HCT116 (cell line): ENCODE measurements at regions not wholly inside any gene's neighbourhood (a gene's known extent, or its start where the extent isn't known, plus 50 kb on each side); places are given as distances from the start of the nearest gene placed in this dataset.

ENCODE experiments used
- ATAC-seq: fragments of 200-7000 bp; cut with Tn5 transposase; 2 replicates; pipeline ENCODE4 v1.9.1; 2020; ENCODE audit warnings: mild to moderate bottlenecking, moderate library complexity
- BruUV-seq: library from RNA; stranded (reverse); fragments of 400-500 nt; replicated peaks from 2 replicates; lab custom pipeline; 2021; lab: Mats Ljungman, UMichigan
- CTCF ChIA-PET: fragments of 300-600 bp; sonication (Branson Sonifier 250); formaldehyde crosslinking; loops from one replicate; lab custom pipeline; 2021; ENCODE audit warnings: antibody characterized with exemption; lab: Charles Lee
- POLR2A ChIA-PET: fragments of 300-600, 350-600 bp; sonication (Branson Sonifier 250); formaldehyde crosslinking; loops from one replicate; lab custom pipeline; 2021; ENCODE audit warnings: antibody characterized with exemption; lab: Charles Lee
- RAD21 ChIA-PET, 2 experiments: fragments of 300-600 bp; sonication (Branson Sonifier 250); formaldehyde crosslinking; loops; one replicate each; lab custom pipeline; 2023; ENCODE audit warnings: low total read pairs in 2 of 2; ENCODE audit not compliant: uncharacterized antibody in 2 of 2, unreplicated experiment in 2 of 2, low non-redundant PET in 1 of 2; lab: Charles Lee
- DNase-seq: peaks from one replicate; pipeline ENCODE4 v3.0.0-alpha.2; 2010; ENCODE audit warnings: low read depth, low spot score
- H2AFZ ChIP-seq: fragments of 200-600 bp; shearing (Covaris generic), sonication (generic); 2 replicates; pipeline ENCODE4 v1.6.1; 2017; ENCODE audit warnings: low read depth, mixed run types, mixed read lengths, antibody characterized with exemption, low read length; ENCODE audit not compliant: poor library complexity, severe bottlenecking
- H3K27ac ChIP-seq: 2 replicates; pipeline ENCODE4 v1.5.1; 2012; ENCODE audit warnings: low read depth, low read length
- H3K27me3 ChIP-seq: fragments of 200-600 bp; sonication (generic); 2 replicates; pipeline ENCODE4 v1.6.1; 2016; ENCODE audit warnings: mixed run types, low read length, mixed read lengths; ENCODE audit not compliant: insufficient read depth
- H3K36me3 ChIP-seq, 2 experiments: fragments of 200-500 bp in 1 of 2; fragments of 200-600 bp in 1 of 2; sonication (Bioruptor generic) in 1 of 2; sonication (generic) in 1 of 2; 2 replicates each; pipeline versions ENCODE4 v1.5.1 to v1.6.1; 2014 to 2016; ENCODE audit warnings: low read length in 2 of 2, inconsistent platforms in 1 of 2, mixed read lengths in 1 of 2, mixed run types in 1 of 2; ENCODE audit not compliant: insufficient read depth in 2 of 2, control insufficient read depth in 1 of 2
- H3K4me1 ChIP-seq, 2 experiments: fragments of 200-600 bp in 1 of 2; sonication (generic) in 1 of 2; 2 replicates each; pipeline versions ENCODE4 v1.5.1 to v1.6.1; 2012 to 2017; ENCODE audit warnings: low read length in 2 of 2, inconsistent platforms in 1 of 2, mild to moderate bottlenecking in 1 of 2, mixed read lengths in 1 of 2, mixed run types in 1 of 2, moderate library complexity in 1 of 2; ENCODE audit not compliant: insufficient read depth in 2 of 2, control insufficient read depth in 1 of 2
- H3K4me2 ChIP-seq: fragments of 200-600 bp; sonication (generic); 2 replicates; pipeline ENCODE4 v1.6.1; 2017; ENCODE audit warnings: mixed run types, low read length, mixed read lengths
- H3K4me3 ChIP-seq, 2 experiments: fragments of 200-600 bp in 1 of 2; sonication (generic) in 1 of 2; replicated peaks in 1 of 2; 2 replicates each; pipeline ENCODE4 v1.5.1; 2011 to 2016; ENCODE audit warnings: low read length in 2 of 2, control low read depth in 1 of 2, low read depth in 1 of 2, mild to moderate bottlenecking in 1 of 2, mixed read lengths in 1 of 2, mixed run types in 1 of 2
- H3K79me2 ChIP-seq: fragments of 200-600 bp; sonication (generic); 2 replicates; pipeline ENCODE4 v1.6.1; 2017; ENCODE audit warnings: mild to moderate bottlenecking, mixed run types, low read length, moderate library complexity, mixed read lengths; ENCODE audit not compliant: insufficient read depth
- H3K9ac ChIP-seq: fragments of 200-600 bp; sonication (generic); 2 replicates; pipeline ENCODE4 v1.6.1; 2016; ENCODE audit warnings: low read length, mixed read lengths
- H3K9me2 ChIP-seq: fragments of 200-600 bp; sonication (generic), shearing (Covaris generic); 2 replicates; pipeline ENCODE4 v1.6.1; 2017; ENCODE audit warnings: mixed run types, mild to moderate bottlenecking, moderate library complexity; ENCODE audit not compliant: insufficient read depth
- H3K9me3 ChIP-seq, 2 experiments: fragments of 200-500 bp in 1 of 2; fragments of 200-600 bp in 1 of 2; sonication (Bioruptor generic) in 1 of 2; sonication (generic) in 1 of 2; 2 replicates each; pipeline ENCODE4 v1.6.1; 2014 to 2017; ENCODE audit warnings: low read length in 2 of 2, mixed read lengths in 2 of 2, inconsistent platforms in 1 of 2, low read depth in 1 of 2, mild to moderate bottlenecking in 1 of 2, mixed run types in 1 of 2, moderate library complexity in 1 of 2; ENCODE audit not compliant: control insufficient read depth in 1 of 2, insufficient read depth in 1 of 2
- H4K20me1 ChIP-seq: fragments of 200-600 bp; sonication (generic), shearing (Covaris generic); 2 replicates; pipeline ENCODE4 v1.6.1; 2017; ENCODE audit warnings: mixed run types, mild to moderate bottlenecking, moderate library complexity; ENCODE audit not compliant: insufficient read depth
- EGR1 ChIP-seq: IDR thresholded peaks from 2 replicates; pipeline ENCODE4 v1.6.1; 2012; ENCODE audit warnings: low read depth
- EZH2 ChIP-seq: fragments of 200-600 bp; sonication (generic); IDR thresholded peaks from 2 replicates; pipeline ENCODE4 v1.6.1; 2017; ENCODE audit warnings: antibody characterized with exemption, mixed run types
- EZH2phosphoT487 ChIP-seq: fragments of 200-600 bp; IDR thresholded peaks from 2 replicates; pipeline ENCODE4 v1.6.1; 2018; ENCODE audit warnings: antibody characterized with exemption, borderline replicate concordance
- FOSL1 ChIP-seq: IDR thresholded peaks from 2 replicates; pipeline ENCODE4 v1.6.1; 2012; ENCODE audit warnings: low read depth
- SP1 ChIP-seq: IDR thresholded peaks from 2 replicates; pipeline ENCODE4 v1.6.1; 2012; ENCODE audit warnings: low read depth
- SRF ChIP-seq: IDR thresholded peaks from 2 replicates; pipeline ENCODE4 v1.6.1; 2012; ENCODE audit warnings: low read depth
- TCF7L2 ChIP-seq: IDR thresholded peaks from 2 replicates; pipeline ENCODE4 v1.7.0; 2011; ENCODE audit warnings: borderline replicate concordance, inconsistent platforms; ENCODE audit not compliant: insufficient read depth, insufficient read length; ENCODE audit errors: extremely low read depth
- ZBTB33 ChIP-seq: IDR thresholded peaks from 2 replicates; pipeline ENCODE4 v1.6.1; 2011; ENCODE audit warnings: mild to moderate bottlenecking, low read length, moderate library complexity; ENCODE audit not compliant: insufficient replicate concordance; ENCODE audit errors: extremely low read depth
- ZFX ChIP-seq: fragments of 450-650 bp; IDR thresholded peaks from 2 replicates; pipeline ENCODE4 v1.6.1; 2017
- ZNF274 ChIP-seq: fragments of 200-500 bp; sonication (Bioruptor generic); IDR thresholded peaks from 2 replicates; pipeline ENCODE4 v1.6.1; 2014; ENCODE audit warnings: mild to moderate bottlenecking, low read depth, low read length, inconsistent platforms
- intact Hi-C: fragments of 100-400 bp; cut with micrococcal nuclease; formaldehyde crosslinking; loops from 2 replicates; pipeline ENCODE4 v1.10.0; 2022

- ChIA-PET POLR2A (no interaction called here), RAD21 (no interaction called here), CTCF (no interaction called here)
- Histone ChIP-seq H3K79me2 (no peaks in the 10 kb centered on the region), H4K20me1 (no peaks in the 10 kb centered on the region), H3K9me3 (no peaks in the 10 kb centered on the region), H3K9me2 (no peaks in the 10 kb centered on the region), H3K27me3 (no peaks in the 10 kb centered on the region), H3K9ac (no peak overlapping the region), H3K36me3 (no peaks in the 10 kb centered on the region), H2AFZ (no peak overlapping the region), H3K27ac (no peak overlapping the region), H3K4me3 (no peak overlapping the region), H3K4me2 (no peak overlapping the region), H3K4me1 (peaks cover 4 to 14% of the 10 kb centered on the region in 2 experiments)
- TF ChIP-seq ZNF274 (no peak), ZBTB33 (no peak), EGR1 (no peak), FOSL1 (no peak), ZFX (no peak)
- intact Hi-C loops = no loop called here
- no peak for DNase-seq
- ATAC-seq = no peak
- BruUV-seq = no TSS peak
These were observed 94.6 kb upstream of the RANBP6 start for GRCh38 chr9:6109986-6110385.

GRCh38 chr9:6109571-6109970 lies 94.1 kb upstream of the RANBP6 start:
- H3K9me2 ChIP-seq = no peaks in the 10 kb centered on the region
- H3K9ac ChIP-seq = no peak overlapping the region
- H3K4me3 ChIP-seq = no peak overlapping the region
- DNase-seq (no peak), ATAC-seq (no peak)
- no peak for TF ChIP-seq SRF
- no peak for TF ChIP-seq TCF7L2
- TF ChIP-seq EZH2phosphoT487 = no peak
- TF ChIP-seq EZH2 = no peak
- no peak for TF ChIP-seq SP1
- H3K27ac ChIP-seq = no peak overlapping the region
- no peaks in the 10 kb centered on the region for H3K27me3 ChIP-seq
- no TSS peak for BruUV-seq
- H3K79me2 ChIP-seq = no peaks in the 10 kb centered on the region
- ChIA-PET RAD21 (no interaction called here), CTCF (no interaction called here), POLR2A (no interaction called here)
- H3K4me1 ChIP-seq = peaks cover 4 to 14% of the 10 kb centered on the region in 2 experiments
- H3K36me3 ChIP-seq = no peaks in the 10 kb centered on the region
- intact Hi-C loops = no loop called here
- H2AFZ ChIP-seq = no peak overlapping the region
- H4K20me1 ChIP-seq = no peaks in the 10 kb centered on the region
- H3K4me2 ChIP-seq = no peak overlapping the region
- H3K9me3 ChIP-seq = no peaks in the 10 kb centered on the region
